Esophagus muscularis mucosa (tissue), 3 donors: ENCODE measurements at regions not wholly inside any gene's neighbourhood (a gene's known extent, or its start where the extent isn't known, plus 50 kb on each side); places are given as distances from the start of the nearest gene placed in this dataset.

Experiments
- POLR2A ChIP-seq: fragments of 450-650 bp; IDR thresholded peaks from one replicate; pipeline ENCODE4 v1.6.1; 2017; ENCODE audit warnings: antibody characterized with exemption, moderate library complexity, mild to moderate bottlenecking, low read depth
- TF ChIP-seq, protein P1 (sequence below), 3 experiments: fragments of 200-600 bp in 2 of 3; fragments of 450-650 bp in 1 of 3; sonication (generic) in 2 of 3; IDR thresholded peaks; one replicate each; pipeline ENCODE4 v1.5.1; 2017 to 2019; ENCODE audit warnings: antibody characterized with exemption in 3 of 3, mild to moderate bottlenecking in 2 of 3, moderate library complexity in 1 of 3

DNA sequence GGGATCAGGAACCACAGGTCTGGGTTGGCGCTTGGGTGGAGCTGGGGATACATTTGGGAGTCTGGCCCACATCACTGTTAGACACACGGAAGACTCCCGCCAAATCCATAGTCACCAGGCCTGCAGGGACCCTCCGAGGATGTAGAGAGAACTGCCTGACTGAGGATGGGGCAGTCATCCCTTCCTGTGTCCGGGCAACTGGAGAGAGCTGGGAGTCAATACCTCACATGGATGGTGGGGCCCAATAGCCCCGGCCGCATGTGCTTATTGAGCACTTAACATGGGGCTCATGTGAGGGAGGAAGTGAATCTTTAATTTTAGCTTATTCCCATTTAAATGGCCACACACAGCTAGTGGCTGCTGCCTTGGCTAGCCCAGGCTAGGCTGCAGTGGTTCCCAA lies 124.5 kb downstream of the TLR5 start:
- TF ChIP-seq, protein P1, sequence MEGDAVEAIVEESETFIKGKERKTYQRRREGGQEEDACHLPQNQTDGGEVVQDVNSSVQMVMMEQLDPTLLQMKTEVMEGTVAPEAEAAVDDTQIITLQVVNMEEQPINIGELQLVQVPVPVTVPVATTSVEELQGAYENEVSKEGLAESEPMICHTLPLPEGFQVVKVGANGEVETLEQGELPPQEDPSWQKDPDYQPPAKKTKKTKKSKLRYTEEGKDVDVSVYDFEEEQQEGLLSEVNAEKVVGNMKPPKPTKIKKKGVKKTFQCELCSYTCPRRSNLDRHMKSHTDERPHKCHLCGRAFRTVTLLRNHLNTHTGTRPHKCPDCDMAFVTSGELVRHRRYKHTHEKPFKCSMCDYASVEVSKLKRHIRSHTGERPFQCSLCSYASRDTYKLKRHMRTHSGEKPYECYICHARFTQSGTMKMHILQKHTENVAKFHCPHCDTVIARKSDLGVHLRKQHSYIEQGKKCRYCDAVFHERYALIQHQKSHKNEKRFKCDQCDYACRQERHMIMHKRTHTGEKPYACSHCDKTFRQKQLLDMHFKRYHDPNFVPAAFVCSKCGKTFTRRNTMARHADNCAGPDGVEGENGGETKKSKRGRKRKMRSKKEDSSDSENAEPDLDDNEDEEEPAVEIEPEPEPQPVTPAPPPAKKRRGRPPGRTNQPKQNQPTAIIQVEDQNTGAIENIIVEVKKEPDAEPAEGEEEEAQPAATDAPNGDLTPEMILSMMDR (IDR thresholded peaks at IDR 0.05): no peak
- no peak for TF ChIP-seq POLR2A
